ENCODE measurements at regions not wholly inside any gene's neighbourhood (a gene's known extent, or its start where the extent isn't known, plus 50 kb on each side); places are given as distances from the start of the nearest gene placed in this dataset.

DNA sequence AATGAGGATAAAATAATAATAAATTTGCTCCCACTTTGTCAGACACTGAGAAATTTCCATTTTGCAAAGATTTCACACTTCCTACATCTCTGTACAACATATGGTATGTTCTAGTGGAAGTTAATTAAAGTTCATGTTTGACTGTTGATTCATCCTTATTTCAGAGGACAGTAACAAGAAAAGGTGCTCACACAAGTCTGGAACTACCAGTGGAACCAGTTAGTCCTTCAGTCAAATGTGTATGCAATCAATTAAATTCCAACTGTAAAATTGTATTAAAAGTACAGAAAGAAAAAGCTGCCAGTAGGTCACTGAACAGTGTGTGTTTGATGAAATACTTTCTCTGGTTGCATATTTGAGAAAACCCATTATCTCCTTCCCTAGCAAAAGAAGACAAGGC, 496.0 kb upstream of the PKN2 start:
- no peak for DNase-seq

GRCh38 chr1:88189525-88189924, 494.5 kb upstream of the PKN2 start:
- no peak for DNase-seq

- DNase-seq, result no peak
Observed at GRCh38 chr1:88191917-88192316, 492.2 kb upstream of the PKN2 start.

DNA sequence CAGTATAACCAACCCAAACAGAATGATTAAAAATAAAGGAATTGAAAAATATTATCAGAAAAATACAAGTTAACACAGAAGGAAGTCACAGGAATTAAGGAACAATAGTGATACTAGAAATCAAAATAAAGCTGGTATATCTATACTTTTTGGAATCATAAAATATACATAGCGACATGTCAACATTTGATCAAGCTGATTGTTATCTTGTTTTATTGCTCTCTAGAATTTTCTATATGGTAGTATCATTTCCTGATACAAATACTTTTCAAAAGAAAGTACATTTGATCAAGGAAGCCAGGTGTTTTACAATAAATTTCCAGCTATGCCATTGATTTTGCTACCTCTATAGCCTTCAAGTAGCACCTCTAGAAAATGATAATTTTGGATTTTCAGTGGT, 489.5 kb upstream of the PKN2 start:
- no peak for DNase-seq

- DNase-seq, result no peak
Observed at GRCh38 chr1:88200545-88200944, 483.5 kb upstream of the PKN2 start.

- DNase-seq, result no peak
Observed at GRCh38 chr1:88204111-88204510, 480.0 kb upstream of the PKN2 start.

DNA sequence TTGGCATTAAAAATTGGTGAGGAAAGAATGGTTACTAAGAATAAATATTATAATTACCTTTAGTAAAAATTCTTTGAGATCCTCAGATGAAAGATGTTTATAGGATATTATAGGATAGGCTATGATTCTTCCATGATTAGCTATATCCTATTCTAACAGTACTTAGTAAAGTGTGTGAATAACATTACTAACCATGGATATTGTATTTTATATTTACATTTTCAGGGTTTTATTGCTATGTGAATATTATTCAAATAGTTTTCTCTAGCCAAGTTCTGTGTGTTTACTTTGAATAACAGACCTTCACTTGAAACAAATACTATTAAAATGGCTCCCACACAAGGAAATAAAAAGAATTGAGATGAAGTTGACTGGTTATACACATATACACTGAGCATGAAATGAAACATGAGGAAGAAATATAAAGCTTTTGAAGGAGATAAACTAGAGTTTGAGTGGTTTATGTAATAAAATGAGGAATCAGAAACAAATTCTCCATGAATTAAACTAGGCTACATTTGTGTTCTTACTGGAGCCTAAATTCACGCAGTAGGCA, 479.4 kb upstream of the PKN2 start:
- DNase-seq, result no peak

- no peak for DNase-seq
Observed at GRCh38 chr1:88208389-88208788, 475.7 kb upstream of the PKN2 start.

DNA sequence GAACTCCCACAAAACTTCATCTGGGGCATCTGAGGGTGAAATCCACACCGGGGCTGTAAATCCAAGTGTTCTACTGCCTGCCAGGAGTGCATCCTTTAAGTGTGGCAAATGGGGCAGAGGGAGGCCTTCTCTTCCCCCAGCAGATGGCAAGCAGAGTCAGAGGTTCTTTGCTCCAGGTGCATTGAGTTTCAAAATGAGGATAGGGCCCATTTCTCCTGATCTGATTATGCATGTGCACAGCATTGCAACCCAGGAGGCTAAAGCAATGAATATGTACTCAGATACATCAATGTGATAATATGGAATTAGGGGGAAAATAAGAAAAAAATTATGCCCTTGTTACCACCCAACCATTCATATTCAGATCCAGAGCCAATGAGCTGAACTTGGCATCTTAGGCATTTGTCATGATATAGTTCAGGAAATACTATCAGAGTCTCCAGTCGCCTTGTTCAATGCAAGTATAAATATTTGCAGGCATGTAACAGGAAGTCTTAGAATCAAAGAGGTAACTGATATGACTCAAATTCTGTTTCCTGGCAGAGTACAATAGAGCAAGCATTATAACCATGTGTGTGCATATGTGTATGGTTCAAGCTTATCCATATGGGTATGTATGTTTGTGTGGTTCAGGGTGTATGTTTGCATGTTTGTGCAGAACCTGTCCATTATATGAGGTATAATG, 473.8 kb upstream of the PKN2 start:
- DNase-seq, result no peak

- no peak for DNase-seq
Observed at GRCh38 chr1:88216441-88216840, 467.6 kb upstream of the PKN2 start.

DNA sequence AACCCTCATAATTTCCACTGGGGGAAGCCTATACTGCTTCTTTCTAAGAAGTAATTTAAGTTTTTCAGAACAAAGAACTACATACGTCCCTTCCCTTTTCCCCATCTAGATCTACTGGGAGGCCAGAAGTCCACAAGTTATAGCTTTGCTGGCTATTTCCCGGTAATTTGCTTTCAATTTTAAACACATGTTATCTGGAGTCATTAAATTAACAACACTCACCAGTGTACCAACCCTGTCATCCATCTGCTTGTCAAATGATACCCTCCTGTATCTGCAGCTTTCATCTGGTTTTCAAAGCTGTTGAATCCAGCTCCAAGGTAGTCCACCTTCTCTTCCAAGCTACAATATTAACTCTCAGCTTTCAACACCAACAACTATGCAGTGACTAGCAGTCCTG, 466.7 kb upstream of the PKN2 start:
- no peak for DNase-seq

DNA sequence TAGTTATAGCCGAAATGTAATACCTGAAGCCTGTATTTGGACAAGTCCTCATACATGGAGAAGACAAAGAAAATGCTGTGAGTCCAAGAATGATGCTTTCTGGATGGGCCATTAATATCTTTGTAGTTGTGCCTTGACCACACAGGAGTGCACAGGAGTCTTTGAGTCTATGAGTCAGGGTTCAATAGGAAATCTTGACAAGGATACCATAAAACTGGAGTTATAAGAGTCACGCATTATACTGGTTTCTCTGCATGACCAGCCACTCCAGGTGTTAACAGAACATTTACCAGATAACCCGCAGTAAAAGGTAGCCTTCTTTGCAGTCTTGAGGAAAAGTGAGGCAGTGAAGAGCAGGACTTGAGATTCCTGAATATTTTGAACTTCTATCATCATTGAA, 464.6 kb upstream of the PKN2 start:
- no peak for DNase-seq

- DNase-seq, result no peak
Observed at GRCh38 chr1:88221411-88221810, 462.7 kb upstream of the PKN2 start.

GRCh38 chr1:88224906-88225305, 459.2 kb upstream of the PKN2 start:
- no peak for DNase-seq

GRCh38 chr1:88228114-88228513, 456.0 kb upstream of the PKN2 start:
- DNase-seq, result no peak

DNA sequence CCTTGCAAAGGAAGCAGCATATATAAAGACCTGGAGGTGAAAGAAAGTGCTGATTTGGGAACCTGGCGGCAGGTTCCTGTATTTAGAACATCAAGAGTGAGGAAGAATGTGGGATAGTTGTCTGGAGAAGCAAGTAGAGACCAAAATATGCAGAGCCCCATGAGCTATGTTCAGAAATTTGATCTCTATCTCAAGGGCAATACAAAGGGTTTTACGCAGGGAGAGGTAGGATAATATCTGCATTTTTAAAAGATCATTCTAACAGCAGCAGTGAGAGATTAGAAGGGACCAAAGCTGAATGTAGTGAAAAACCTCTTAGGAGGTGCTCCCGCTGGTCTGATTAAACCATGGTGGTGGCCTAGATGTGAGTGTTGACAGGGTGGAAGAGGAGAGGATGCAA, 453.9 kb upstream of the PKN2 start:
- DNase-seq, result no peak

GRCh38 chr1:88237058-88237457, 447.0 kb upstream of the PKN2 start:
- DNase-seq, result no peak

- DNase-seq, result no peak
Observed at GRCh38 chr1:88239205-88239604, 444.9 kb upstream of the PKN2 start.

- DNase-seq, result no peak
Observed at GRCh38 chr1:88247666-88248065, 436.4 kb upstream of the PKN2 start.

DNA sequence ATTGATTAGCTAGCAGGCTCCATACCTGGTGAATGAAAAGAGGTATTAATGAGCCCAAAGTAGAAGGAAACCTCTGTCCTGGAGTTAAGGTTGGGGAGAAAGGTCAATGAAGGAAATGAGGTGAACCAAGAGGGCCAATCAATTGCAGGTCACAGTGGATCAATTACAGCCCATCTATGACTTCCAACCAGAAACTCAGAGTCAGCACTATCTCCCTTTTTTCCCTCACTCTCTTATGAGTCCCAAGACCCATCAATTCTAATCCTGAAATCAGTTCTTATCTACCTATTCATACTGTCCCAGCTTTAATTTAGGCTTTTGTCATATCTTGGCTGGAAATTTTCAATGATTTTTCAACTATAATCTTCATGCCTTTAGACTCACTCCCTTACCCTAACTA, 433.2 kb upstream of the PKN2 start:
- no peak for DNase-seq

GRCh38 chr1:88252745-88253144, 431.3 kb upstream of the PKN2 start:
- no peak for DNase-seq

DNA sequence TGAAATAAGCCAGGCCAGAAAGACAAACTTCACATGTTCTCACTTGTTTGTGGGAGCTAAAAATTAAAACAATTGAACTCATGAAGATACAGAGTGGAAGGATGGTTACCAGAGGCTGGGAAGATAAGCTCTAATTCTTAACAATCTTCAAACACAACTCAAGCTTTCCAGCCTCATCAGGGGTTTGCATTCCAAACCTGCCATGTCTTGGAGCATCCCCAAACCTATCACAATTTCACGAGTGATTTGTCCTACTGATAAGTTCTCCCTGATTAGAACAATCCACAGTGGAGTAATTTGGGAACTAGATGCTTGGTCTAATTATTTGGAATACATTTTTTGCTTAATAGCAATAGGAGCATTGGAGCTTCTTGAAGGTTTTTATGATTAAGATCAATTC, 418.5 kb upstream of the PKN2 start:
- no peak for DNase-seq

DNA sequence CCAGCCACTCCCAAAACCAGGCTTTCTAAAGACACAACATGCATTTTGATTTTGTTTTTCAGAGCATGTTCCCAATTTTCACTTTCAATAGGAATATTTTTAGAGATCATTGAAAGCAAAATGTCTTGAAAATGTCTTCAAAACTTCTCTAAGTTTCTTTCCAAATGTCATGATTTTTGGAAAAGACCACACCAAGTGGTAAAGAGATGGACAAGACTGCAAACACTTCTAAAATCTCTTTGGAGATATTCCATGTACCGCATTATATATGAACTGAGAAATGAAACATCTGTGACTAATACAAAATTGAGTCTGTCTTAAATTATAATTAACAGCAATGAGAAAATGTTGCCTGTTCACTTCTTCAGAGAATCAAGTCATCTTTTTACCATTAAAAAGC, 418.0 kb upstream of the PKN2 start:
- DNase-seq, result no peak

GRCh38 chr1:88272216-88272615, 411.9 kb upstream of the PKN2 start:
- no peak for DNase-seq

GRCh38 chr1:88274431-88274830, 409.6 kb upstream of the PKN2 start:
- DNase-seq, result no peak
